ENCODE measurements at regions not wholly inside any gene's neighbourhood (a gene's known extent, or its start where the extent isn't known, plus 50 kb on each side); places are given as distances from the start of the nearest gene placed in this dataset.

DNA sequence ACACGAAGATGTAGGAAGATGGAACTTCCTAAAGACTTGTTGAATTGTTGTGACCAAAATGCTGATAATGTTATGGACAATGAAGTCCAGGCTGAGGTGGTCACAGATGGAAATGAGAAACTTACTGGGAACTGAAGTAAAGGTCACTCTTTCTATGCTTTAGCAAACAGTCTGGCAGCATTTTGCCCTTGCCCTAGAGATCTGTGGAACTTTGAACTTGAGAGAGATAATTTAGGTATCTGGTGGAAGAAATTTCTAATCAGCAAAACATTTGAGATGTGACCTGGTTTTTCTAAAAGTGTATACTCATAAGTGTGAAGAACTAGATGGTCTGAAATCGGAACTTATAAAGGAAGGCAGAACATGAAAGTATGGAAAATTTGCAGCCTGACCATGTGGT, 1785.9 kb downstream of the PCDH7 start:
- no peak for TF ChIP-seq CTCF (IDR thresholded peaks at IDR 0.05)
- no peak for TF ChIP-seq POLR2A (IDR thresholded peaks at IDR 0.05)
